K562 (cell line): ENCODE measurements at regions not wholly inside any gene's neighbourhood (a gene's known extent, or its start where the extent isn't known, plus 50 kb on each side); places are given as distances from the start of the nearest gene placed in this dataset.

Source experiments
- ATAC-seq: fragments of 200-7000 bp; cut with Tn5 transposase; 3 replicates; pipeline ENCODE4 v1.9.1; 2020; ENCODE audit warnings: moderate library complexity
- BruUV-seq: library from RNA; stranded (reverse); fragments of 400-500 nt; replicated peaks from 2 replicates; lab custom pipeline; 2021; lab: Mats Ljungman, UMichigan
- CTCF ChIA-PET: fragments of 300-600 bp; formaldehyde crosslinking; extraction: SDS; loops from one replicate; lab custom pipeline; 2021; ENCODE audit warnings: low intra/inter-chr PET ratio; lab: Yijun Ruan, JAX
- POLR2A ChIA-PET: fragments of 300-600, 350-650 bp; sonication (Branson Sonifier 250); formaldehyde crosslinking; extraction: SDS; loops from one replicate; lab custom pipeline; 2021; ENCODE audit warnings: antibody characterized with exemption, inconsistent platforms; lab: Yijun Ruan, JAX
- DNase-seq, 4 experiments: peaks; one replicate each; pipeline versions ENCODE4 v3.0.0 to v3.0.0-alpha.2; 2011 to 2018; ENCODE audit warnings: low spot score in 3 of 4, mixed read lengths in 3 of 4; ENCODE audit errors: extremely low read depth in 1 of 4
- FAIRE-seq: peaks from 2 replicates; lab custom pipeline; 2011; peaks lifted over from hg19 to GRCh38; lab: Jason Lieb, UNC
- H2AFZ ChIP-seq: 2 replicates; pipeline ENCODE4 v1.6.0; 2011; ENCODE audit warnings: low read depth, low read length, control low read depth, inconsistent platforms
- H3K27ac ChIP-seq: fragments of 200-600 bp; 3 replicates; pipeline ENCODE4 v1.8.0; 2011; ENCODE audit warnings: low read depth, mild to moderate bottlenecking, control low read depth, inconsistent platforms, low read length, moderate library complexity, mixed read lengths; ENCODE audit errors: extremely low read depth
- H3K27me3 ChIP-seq, 2 experiments: fragments of 300-600 bp in 1 of 2; 2 replicates in 1 of 2; 3 replicates in 1 of 2; pipeline versions ENCODE4 v1.6.0 to v1.8.0; 2011; ENCODE audit warnings: inconsistent platforms in 2 of 2, low read length in 2 of 2, mild to moderate bottlenecking in 1 of 2, mixed read lengths in 1 of 2, moderate library complexity in 1 of 2; ENCODE audit not compliant: control insufficient read depth in 2 of 2, insufficient read depth in 2 of 2
- H3K36me3 ChIP-seq: fragments of 300-600 bp; 3 replicates; pipeline ENCODE4 v1.8.0; 2011; ENCODE audit warnings: mild to moderate bottlenecking, low read length, inconsistent platforms; ENCODE audit not compliant: control insufficient read depth, insufficient read depth
- H3K4me1 ChIP-seq, 2 experiments: fragments of 200-600 bp in 1 of 2; replicated peaks in 1 of 2; 2 replicates in 1 of 2; 3 replicates in 1 of 2; pipeline versions ENCODE4 v1.5.1 to v1.8.0; 2011; ENCODE audit warnings: inconsistent platforms in 2 of 2, low read length in 2 of 2, mild to moderate bottlenecking in 1 of 2, mixed read lengths in 1 of 2, moderate library complexity in 1 of 2; ENCODE audit not compliant: control insufficient read depth in 2 of 2, insufficient read depth in 2 of 2
- H3K4me2 ChIP-seq: 2 replicates; pipeline ENCODE4 v1.6.1; 2011; ENCODE audit warnings: low read length, control low read depth, inconsistent platforms, mixed read lengths; ENCODE audit not compliant: insufficient read depth
- H3K4me3 ChIP-seq: fragments of 200-600 bp; sonication (generic), shearing (Covaris generic); 2 replicates; pipeline ENCODE4 v1.5.1; 2016; ENCODE audit warnings: control low read depth, inconsistent platforms
- H3K79me2 ChIP-seq: fragments of 200-600 bp; 3 replicates; pipeline ENCODE4 v1.8.0; 2011; ENCODE audit warnings: low read length, inconsistent platforms; ENCODE audit not compliant: control insufficient read depth, insufficient read depth
- H3K9ac ChIP-seq, 2 experiments: 2 replicates each; pipeline versions ENCODE4 v1.6.0 to v1.6.1; 2011; ENCODE audit warnings: low read depth in 2 of 2, low read length in 2 of 2, control low read depth in 1 of 2, inconsistent platforms in 1 of 2, mild to moderate bottlenecking in 1 of 2, mixed read lengths in 1 of 2; ENCODE audit not compliant: insufficient read depth in 1 of 2
- H3K9me1 ChIP-seq: one replicate; pipeline ENCODE4 v1.6.0; 2011; ENCODE audit warnings: inconsistent platforms, mild to moderate bottlenecking, low read length, moderate library complexity; ENCODE audit not compliant: control insufficient read depth, insufficient read depth
- H3K9me3 ChIP-seq: replicated peaks from 2 replicates; pipeline ENCODE4 v1.5.1; 2011; ENCODE audit warnings: low read depth, low read length, inconsistent platforms; ENCODE audit not compliant: control insufficient read depth, insufficient read depth
- H4K20me1 ChIP-seq: replicated peaks from 2 replicates; pipeline ENCODE4 v1.6.1; 2011; ENCODE audit warnings: low read length, inconsistent platforms, mixed read lengths; ENCODE audit not compliant: control insufficient read depth, insufficient read depth
- ATF2 ChIP-seq: sonication (generic); formaldehyde crosslinking; IDR thresholded peaks from 2 replicates; pipeline ENCODE4 v1.8.1; 2022; ENCODE audit warnings: missing genetic modification reagents
- CTCFL ChIP-seq: IDR thresholded peaks from 2 replicates; pipeline ENCODE4 v1.6.1; 2011; ENCODE audit warnings: borderline replicate concordance, low read depth, mild to moderate bottlenecking, moderate library complexity, low read length; ENCODE audit not compliant: insufficient read depth, poor library complexity, severe bottlenecking
- HNRNPUL1 ChIP-seq: fragments of 200-400 bp; formaldehyde crosslinking; IDR thresholded peaks from 2 replicates; pipeline ENCODE4 v1.6.1; 2017; ENCODE audit warnings: low read length
- MBD2 ChIP-seq: sonication (generic); IDR thresholded peaks from 2 replicates; pipeline ENCODE4 v1.6.1; 2016; ENCODE audit warnings: low read depth, borderline replicate concordance
- MEIS2 ChIP-seq: fragments of 450-650 bp; IDR thresholded peaks from 2 replicates; pipeline ENCODE4 v1.6.1; 2014; ENCODE audit warnings: mild to moderate bottlenecking; ENCODE audit not compliant: partially characterized antibody
- MTF1 ChIP-seq: fragments of 250-450 bp; sonication (Bioruptor Pico); IDR thresholded peaks from 2 replicates; pipeline ENCODE4 v1.9.0; 2021; ENCODE audit warnings: moderate library complexity, mild to moderate bottlenecking, inconsistent platforms, borderline replicate concordance
- MYC ChIP-seq, 2 experiments: fragments of 250-450 bp in 1 of 2; sonication (Bioruptor Pico) in 1 of 2; IDR thresholded peaks; 2 replicates each; pipeline versions ENCODE4 v1.5.1 to v1.6.1; 2012 to 2021; ENCODE audit warnings: low read depth in 2 of 2, borderline replicate concordance in 1 of 2, improper control_type of control experiment in 1 of 2, low read length in 1 of 2, mild to moderate bottlenecking in 1 of 2, moderate library complexity in 1 of 2
- PRPF4 ChIP-seq: fragments of 200-400 bp; formaldehyde crosslinking; IDR thresholded peaks from one replicate; pipeline ENCODE4 v1.6.1; 2017; ENCODE audit warnings: low read length, low read depth, mild to moderate bottlenecking; ENCODE audit not compliant: insufficient read depth, poor library complexity, severe bottlenecking
- PTBP1 ChIP-seq: fragments of 200-400 bp; formaldehyde crosslinking; IDR thresholded peaks from 2 replicates; pipeline ENCODE4 v1.6.1; 2017; ENCODE audit warnings: low read depth, low read length
- PTTG1 ChIP-seq: fragments of 450-650 bp; IDR thresholded peaks from 2 replicates; pipeline ENCODE4 v1.6.1; 2016; ENCODE audit warnings: low read depth, mild to moderate bottlenecking, missing genetic modification characterization, missing compliant biosample characterization
- RBFOX2 ChIP-seq: fragments of 200-400 bp; formaldehyde crosslinking; IDR thresholded peaks from 2 replicates; pipeline ENCODE4 v1.6.1; 2017; ENCODE audit warnings: low read depth, mild to moderate bottlenecking, low read length, moderate library complexity
- RBM22 ChIP-seq: fragments of 200-400 bp; formaldehyde crosslinking; IDR thresholded peaks from 2 replicates; pipeline ENCODE4 v1.6.1; 2018; ENCODE audit warnings: low read length, low read depth; ENCODE audit not compliant: poor library complexity, severe bottlenecking
- SMAD2 ChIP-seq: fragments of 150-350 bp; IDR thresholded peaks from 2 replicates; pipeline ENCODE4 v1.6.1; 2014; ENCODE audit warnings: low read depth, mild to moderate bottlenecking, low read length
- XRCC5 ChIP-seq: fragments of 200-400 bp; formaldehyde crosslinking; IDR thresholded peaks from 2 replicates; pipeline ENCODE4 v1.6.1; 2017; ENCODE audit warnings: low read depth, mild to moderate bottlenecking, low read length
- ZNF23 ChIP-seq: fragments of 250-450 bp; sonication (Bioruptor Pico); IDR thresholded peaks from 2 replicates; pipeline ENCODE4 v1.4.0; 2020; ENCODE audit warnings: mild to moderate bottlenecking
- ZNF408 ChIP-seq: fragments of 250-450 bp; sonication (Bioruptor Pico); IDR thresholded peaks from 2 replicates; pipeline ENCODE4 v1.4.0; 2020; ENCODE audit warnings: low read depth, mild to moderate bottlenecking, moderate library complexity
- ZNF644 ChIP-seq: fragments of 200-800 bp; sonication (Bioruptor generic); IDR thresholded peaks from 2 replicates; pipeline ENCODE4 v1.6.1; 2016; ENCODE audit warnings: low read depth, missing genetic modification characterization, missing compliant biosample characterization
- ZNF717 ChIP-seq: fragments of 250-450 bp; sonication (Bioruptor Pico); IDR thresholded peaks from 2 replicates; pipeline ENCODE4 v1.5.0; 2021
- ZNF780A ChIP-seq: fragments of 250-450 bp; sonication (Bioruptor Pico); IDR thresholded peaks from 2 replicates; pipeline ENCODE4 v1.5.0; 2021; ENCODE audit warnings: mild to moderate bottlenecking
- WGBS: fragments of 100-300 bp; shearing (Covaris generic); methylation state at CpG from one replicate; pipeline ENCODE4 v1.1.6; 2016; ENCODE audit warnings: low coverage, mixed read lengths; ENCODE audit not compliant: insufficient coverage; ENCODE audit errors: missing lambda C conversion rate; 5-methylcytosine and 5-hydroxymethylcytosine counted together
- in situ Hi-C: fragments of 300-500 bp; cut with MboI; formaldehyde crosslinking; loops from 4 replicates; pipeline ENCODE4 v1.15.0; 2018; ENCODE audit warnings: inconsistent platforms, mixed read lengths
- intact Hi-C: fragments of 100-400 bp; cut with micrococcal nuclease; formaldehyde crosslinking; loops from 2 replicates; pipeline ENCODE4 v1.14.2; 2022

GRCh38 chr3:10760199-10760598 is 55.8 kb upstream of the SLC6A11 start:
- BruUV-seq, result no TSS peak
- ChIA-PET CTCF (no interaction called here), POLR2A (interaction anchor here (1.3 kb wide), 1 partner anchor 9 kb away, joined by 3 read pairs; no protein-coding TSS in a partner anchor)
- FAIRE-seq (no peak), ATAC-seq (no peak), DNase-seq (no peak)
- Histone ChIP-seq H3K4me3 (no peak overlapping the region), H4K20me1 (peaks cover 5% of the 10 kb centered on the region), H3K9me3 (no peaks in the 10 kb centered on the region), H3K4me2 (no peak overlapping the region), H3K9me1 (no peaks in the 10 kb centered on the region), H2AFZ (no peak overlapping the region), H3K27ac (no peak overlapping the region), H3K79me2 (no peaks in the 10 kb centered on the region), H3K27me3 (peaks cover 2 to 26% of the 10 kb centered on the region in 2 experiments; a peak in 3 of 5 replicates), H3K9ac (no peak overlapping the region), H3K4me1 (peaks cover 0 to 7% of the 10 kb centered on the region in 2 experiments; a peak in 1 of 5 replicates), H3K36me3 (no peaks in the 10 kb centered on the region)
- in situ Hi-C loops (loop anchor here (25.0 kb wide), 1 partner anchor 902 kb away; no protein-coding TSS in a partner anchor), intact Hi-C loops (no loop called here)
- WGBS, result 0% methylated on average over 2 of the region's 2 CpGs
- TF ChIP-seq ATF2 (CRISPR knock-in tag) (no peak), MYC (IDR thresholded peaks at IDR 0.05; ENCODE audit: low read depth, low read length) (no peak), MYC (CRISPR knock-in tag; IDR thresholded peaks at IDR 0.05; ENCODE audit: borderline replicate concordance, low read depth) (no peak), ZNF780A (CRISPR knock-in tag) (no peak), MBD2 (no peak), HNRNPUL1 (no peak), MTF1 (no peak), ZNF408 (CRISPR knock-in tag) (no peak), XRCC5 (no peak), ZNF717 (CRISPR knock-in tag) (no peak), SMAD2 (no peak), PRPF4 (no peak), ZNF644 (tag) (no peak), ZNF23 (CRISPR knock-in tag) (peak; percentile 84), RBM22 (no peak), RBFOX2 (no peak), PTTG1 (tag) (no peak), CTCFL (no peak), PTBP1 (no peak), MEIS2 (no peak)
